HEK293T (cell line): ENCODE measurements at regions not wholly inside any gene's neighbourhood (a gene's known extent, or its start where the extent isn't known, plus 50 kb on each side); places are given as distances from the start of the nearest gene placed in this dataset.
"Not testable (repeated sequence)": the region's sequence is repeated elsewhere in the genome, so short reads cannot be mapped to it uniquely, and the experiment has no call there.

Experiments used
- CTCF ChIA-PET: fragments of 350-600 bp; formaldehyde crosslinking; extraction: SDS; loops from one replicate; lab custom pipeline; 2021; ENCODE audit warnings: antibody characterized with exemption, inconsistent platforms; lab: Yijun Ruan, JAX
- POLR2A ChIA-PET: fragments of 350-600 bp; formaldehyde crosslinking; extraction: SDS; loops from one replicate; lab custom pipeline; 2020; ENCODE audit warnings: antibody characterized with exemption, inconsistent platforms; lab: Yijun Ruan, JAX
- DNase-seq: peaks from one replicate; pipeline ENCODE4 v3.0.0; 2012; ENCODE audit warnings: mixed read lengths; ENCODE audit errors: extremely low spot score
- ARNT ChIP-seq: fragments of 450-650 bp; IDR thresholded peaks from 2 replicates; pipeline ENCODE4 v1.6.1; 2017; ENCODE audit warnings: mild to moderate bottlenecking
- BHLHE40 ChIP-seq: fragments of 450-650 bp; IDR thresholded peaks from 2 replicates; pipeline ENCODE4 v1.6.1; 2016; ENCODE audit warnings: mild to moderate bottlenecking, moderate library complexity, borderline replicate concordance
- CTBP1 ChIP-seq: fragments of 450-650 bp; IDR thresholded peaks from 2 replicates; pipeline ENCODE4 v1.6.1; 2016; ENCODE audit warnings: borderline replicate concordance
- ELF4 ChIP-seq: fragments of 450-650 bp; IDR thresholded peaks from 2 replicates; pipeline ENCODE4 v1.6.1; 2017; ENCODE audit warnings: antibody characterized with exemption
- FOXA1 ChIP-seq: fragments of 450-650 bp; IDR thresholded peaks from 2 replicates; pipeline ENCODE4 v1.6.1; 2016; ENCODE audit warnings: mild to moderate bottlenecking
- FOXK2 ChIP-seq: fragments of 450-650 bp; IDR thresholded peaks from 2 replicates; pipeline ENCODE4 v1.6.1; 2016; ENCODE audit warnings: mild to moderate bottlenecking
- FOXM1 ChIP-seq: fragments of 450-650 bp; IDR thresholded peaks from 2 replicates; pipeline ENCODE4 v1.6.1; 2017; ENCODE audit warnings: mild to moderate bottlenecking, borderline replicate concordance
- HDGF ChIP-seq: fragments of 450-650 bp; IDR thresholded peaks from 2 replicates; pipeline ENCODE4 v1.6.1; 2017; ENCODE audit warnings: antibody characterized with exemption, borderline replicate concordance
- L3MBTL2 ChIP-seq: fragments of 450-650 bp; conservative IDR thresholded peaks from 2 replicates; pipeline ENCODE4 v1.6.1; 2016; ENCODE audit warnings: mild to moderate bottlenecking
- LEF1 ChIP-seq: fragments of 450-650 bp; IDR thresholded peaks from 2 replicates; pipeline ENCODE4 v1.6.1; 2017; ENCODE audit warnings: mild to moderate bottlenecking, borderline replicate concordance
- NFRKB ChIP-seq: fragments of 450-650 bp; IDR thresholded peaks from 2 replicates; pipeline ENCODE4 v1.6.1; 2016; ENCODE audit warnings: mild to moderate bottlenecking, moderate library complexity
- PKNOX1 ChIP-seq: fragments of 450-650 bp; IDR thresholded peaks from 2 replicates; pipeline ENCODE4 v1.6.1; 2016
- SP1 ChIP-seq: fragments of 450-650 bp; IDR thresholded peaks from 2 replicates; pipeline ENCODE4 v1.6.1; 2017
- SUZ12 ChIP-seq: fragments of 450-650 bp; IDR thresholded peaks from 2 replicates; pipeline ENCODE4 v1.6.1; 2016; ENCODE audit warnings: mild to moderate bottlenecking
- TARDBP ChIP-seq: fragments of 450-650 bp; IDR thresholded peaks from 2 replicates; pipeline ENCODE4 v1.6.1; 2016
- ZNF384 ChIP-seq: fragments of 450-650 bp; IDR thresholded peaks from 2 replicates; pipeline ENCODE4 v1.6.1; 2016

GRCh38 chr1:105231378-105231777 is 1481.7 kb downstream of the AMY1C start:
- no peak for DNase-seq
- ChIA-PET CTCF (no interaction called here), POLR2A (no interaction called here)
- TF ChIP-seq NFRKB (no peak), SP1 (no peak), BHLHE40 (no peak), FOXM1 (no peak), FOXK2 (no peak), HDGF (no peak), FOXA1 (no peak), SUZ12 (no peak), LEF1 (no peak), TARDBP (no peak), L3MBTL2 (no peak), PKNOX1 (no peak), ELF4 (no peak), CTBP1 (no peak), ARNT (no peak), ZNF384 (no peak)

- CTCF ChIA-PET, result no interaction called here
- POLR2A ChIA-PET, result no interaction called here
- no peak for TF ChIP-seq LEF1
- no peak for TF ChIP-seq NFRKB
- TF ChIP-seq HDGF, result no peak
- no peak for TF ChIP-seq ELF4
- no peak for TF ChIP-seq SP1
- TF ChIP-seq FOXK2, result no peak
- no peak for DNase-seq
These were observed 1493.7 kb downstream of the AMY1C start for GRCh38 chr1:105243411-105243810.

GRCh38 chr1:105243969-105244368 is 1494.3 kb downstream of the AMY1C start:
- no peak for DNase-seq
- ChIA-PET POLR2A (no interaction called here), CTCF (no interaction called here)
- TF ChIP-seq FOXK2 (no peak), NFRKB (no peak), FOXM1 (no peak), LEF1 (no peak), PKNOX1 (no peak), SP1 (no peak), L3MBTL2 (no peak), ARNT (no peak), TARDBP (no peak)

GRCh38 chr1:105254906-105255305 is 1505.2 kb downstream of the AMY1C start:
- no peak for DNase-seq
- POLR2A ChIA-PET, result no interaction called here
- CTCF ChIA-PET, result no interaction called here
- no peak for TF ChIP-seq HDGF
- TF ChIP-seq ARNT, result no peak
- TF ChIP-seq FOXA1, result no peak
- TF ChIP-seq ELF4, result no peak
- TF ChIP-seq CTBP1, result no peak

GRCh38 chr1:105260001-105260400 is 1510.3 kb downstream of the AMY1C start:
- POLR2A ChIA-PET, result no interaction called here
- CTCF ChIA-PET, result no interaction called here
- TF ChIP-seq CTBP1 (peak; percentile 63; the same call in 1 of the 2 replicates), TARDBP (no peak), PKNOX1 (peak; percentile 60; the same call in 1 of the 2 replicates)
- DNase-seq, result peak; percentile 9

- ChIA-PET CTCF (no interaction called here), POLR2A (no interaction called here)
- TF ChIP-seq HDGF (no peak), ELF4 (no peak), TARDBP (no peak), PKNOX1 (no peak), FOXK2 (no peak), FOXM1 (no peak), LEF1 (no peak)
- DNase-seq, result no peak
These were observed 1521.3 kb downstream of the AMY1C start for GRCh38 chr1:105270966-105271365.

GRCh38 chr1:105272376-105272775 is 1522.7 kb downstream of the AMY1C start:
- DNase-seq, CTCF ChIA-PET, POLR2A ChIA-PET: not testable (repeated sequence)
